CD4-positive, alpha-beta T cell (primary cell): ENCODE measurements at regions not wholly inside any gene's neighbourhood (a gene's known extent, or its start where the extent isn't known, plus 50 kb on each side); places are given as distances from the start of the nearest gene placed in this dataset.

ENCODE experiments used
- ATAC-seq: fragments of 200-7000 bp; cut with Tn5 transposase; one replicate; pipeline ENCODE4 v1.10.0; 2022; ENCODE audit warnings: mild to moderate bottlenecking; ENCODE audit not compliant: poor library complexity
- CTCF ChIA-PET: fragments of 350-600 bp; sonication (Branson Sonifier 250); formaldehyde crosslinking; loops from one replicate; lab custom pipeline; 2021; ENCODE audit warnings: antibody characterized with exemption, inconsistent platforms; lab: Charles Lee
- POLR2A ChIA-PET: fragments of 350-600 bp; sonication (Branson Sonifier 250); formaldehyde crosslinking; loops from one replicate; lab custom pipeline; 2021; ENCODE audit warnings: antibody characterized with exemption, inconsistent platforms; lab: Charles Lee
- DNase-seq, 14 experiments: peaks; one replicate each; pipeline ENCODE4 v3.0.0-alpha.2; 2013 to 2020; ENCODE audit warnings: mixed read lengths in 2 of 14
- H3K27ac ChIP-seq, 2 donors: one replicate each; pipeline versions ENCODE4 v1.5.1 to v1.7.0; 2013; ENCODE audit warnings: low read length in 2 of 2, low read depth in 1 of 2, mild to moderate bottlenecking in 1 of 2
- H3K27me3 ChIP-seq, 2 experiments: 1 replicate in 1 of 2; 2 replicates in 1 of 2; pipeline versions ENCODE4 v1.6.1 to v1.7.0; 2013; ENCODE audit warnings: low read length in 2 of 2, control low read depth in 1 of 2, mild to moderate bottlenecking in 1 of 2, moderate library complexity in 1 of 2; ENCODE audit not compliant: insufficient read depth in 2 of 2, control insufficient read depth in 1 of 2
- H3K36me3 ChIP-seq: one replicate; pipeline ENCODE4 v1.6.1; 2013; ENCODE audit warnings: low read length, control low read depth; ENCODE audit not compliant: insufficient read depth
- H3K4me1 ChIP-seq: one replicate; pipeline ENCODE4 v1.6.1; 2013; ENCODE audit warnings: low read length, control low read depth; ENCODE audit not compliant: insufficient read depth
- H3K4me3 ChIP-seq: one replicate; pipeline ENCODE4 v1.5.1; 2013; ENCODE audit warnings: mild to moderate bottlenecking, low read length, moderate library complexity
- H3K9me3 ChIP-seq, 2 experiments: 1 replicate in 1 of 2; 2 replicates in 1 of 2; pipeline versions ENCODE4 v1.6.1 to v1.7.0; 2013; ENCODE audit warnings: low read length in 2 of 2, mild to moderate bottlenecking in 2 of 2, control low read depth in 1 of 2, moderate library complexity in 1 of 2; ENCODE audit not compliant: control insufficient read depth in 1 of 2, insufficient read depth in 1 of 2
- H3K27ac Mint-ChIP-seq: one replicate; pipeline ENCODE4 v1.8.0; 2020; ENCODE audit warnings: mixed read lengths
- H3K27me3 Mint-ChIP-seq: one replicate; pipeline ENCODE4 v1.8.0; 2021; ENCODE audit warnings: mixed read lengths
- H3K36me3 Mint-ChIP-seq: one replicate; pipeline ENCODE4 v1.8.0; 2021; ENCODE audit warnings: low read depth, mixed read lengths
- H3K4me1 Mint-ChIP-seq: one replicate; pipeline ENCODE4 v1.8.0; 2021; ENCODE audit warnings: low read depth, mixed read lengths
- H3K4me3 Mint-ChIP-seq: one replicate; pipeline ENCODE4 v1.8.0; 2020; ENCODE audit warnings: mild to moderate bottlenecking, mixed read lengths
- H3K9me3 Mint-ChIP-seq: one replicate; pipeline ENCODE4 v1.8.0; 2020; ENCODE audit warnings: mixed read lengths
- intact Hi-C, 2 experiments: fragments of 100-400 bp; cut with DNase I in 1 of 2; cut with micrococcal nuclease in 1 of 2; formaldehyde crosslinking; loops; one replicate each; pipeline versions ENCODE4 v1.15.1 to v1.9.0; 2023 to 2025; cut with DNase I, micrococcal nuclease
- TF ChIP-seq, protein P1 (sequence below): fragments of 200-600 bp; IDR thresholded peaks from one replicate; pipeline ENCODE4 v1.8.0; 2022; ENCODE audit warnings: antibody characterized with exemption, mild to moderate bottlenecking

DNA sequence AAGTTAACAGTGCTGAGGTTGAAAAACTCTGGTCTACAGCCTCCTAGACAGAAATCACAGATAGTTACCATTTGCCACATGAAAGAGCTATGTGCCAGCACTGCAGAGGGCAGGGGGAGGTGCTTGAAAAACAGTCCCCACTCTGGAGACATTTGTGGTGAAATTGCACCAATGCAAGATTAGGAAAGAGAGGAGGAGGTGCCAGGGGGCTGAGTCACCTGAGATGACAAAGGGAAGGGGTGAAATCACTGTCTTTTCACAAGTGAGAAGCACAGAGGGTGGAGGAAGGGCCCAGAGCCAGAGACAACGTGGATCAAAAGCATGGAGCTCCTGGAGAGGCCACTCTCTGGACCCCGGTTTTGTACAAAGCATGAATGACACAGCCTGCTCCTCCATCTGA lies 196.3 kb downstream of the BUD13 start:
- H3K36me3 ChIP-seq, result no peaks in the 10 kb centered on the region
- ATAC-seq (no peak), DNase-seq (no peak)
- no peak overlapping the region for H3K4me3 ChIP-seq
- H3K9me3 ChIP-seq, result no peaks in the 10 kb centered on the region
- no peaks in the 10 kb centered on the region for H3K4me1 ChIP-seq
- intact Hi-C loops, result no loop called here
- CTCF ChIA-PET, result no interaction called here
- POLR2A ChIA-PET, result no interaction called here
- no peak overlapping the region for H3K4me3 Mint-ChIP-seq
- H3K36me3 Mint-ChIP-seq, result no peaks in the 10 kb centered on the region
- H3K27me3 ChIP-seq, result peaks cover 19 to 42% of the 10 kb centered on the region in 2 experiments
- peaks cover 37% of the 10 kb centered on the region for H3K27me3 Mint-ChIP-seq
- no peak overlapping the region for H3K27ac ChIP-seq
- TF ChIP-seq, protein P1, sequence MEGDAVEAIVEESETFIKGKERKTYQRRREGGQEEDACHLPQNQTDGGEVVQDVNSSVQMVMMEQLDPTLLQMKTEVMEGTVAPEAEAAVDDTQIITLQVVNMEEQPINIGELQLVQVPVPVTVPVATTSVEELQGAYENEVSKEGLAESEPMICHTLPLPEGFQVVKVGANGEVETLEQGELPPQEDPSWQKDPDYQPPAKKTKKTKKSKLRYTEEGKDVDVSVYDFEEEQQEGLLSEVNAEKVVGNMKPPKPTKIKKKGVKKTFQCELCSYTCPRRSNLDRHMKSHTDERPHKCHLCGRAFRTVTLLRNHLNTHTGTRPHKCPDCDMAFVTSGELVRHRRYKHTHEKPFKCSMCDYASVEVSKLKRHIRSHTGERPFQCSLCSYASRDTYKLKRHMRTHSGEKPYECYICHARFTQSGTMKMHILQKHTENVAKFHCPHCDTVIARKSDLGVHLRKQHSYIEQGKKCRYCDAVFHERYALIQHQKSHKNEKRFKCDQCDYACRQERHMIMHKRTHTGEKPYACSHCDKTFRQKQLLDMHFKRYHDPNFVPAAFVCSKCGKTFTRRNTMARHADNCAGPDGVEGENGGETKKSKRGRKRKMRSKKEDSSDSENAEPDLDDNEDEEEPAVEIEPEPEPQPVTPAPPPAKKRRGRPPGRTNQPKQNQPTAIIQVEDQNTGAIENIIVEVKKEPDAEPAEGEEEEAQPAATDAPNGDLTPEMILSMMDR, result no peak
- H3K9me3 Mint-ChIP-seq, result no peaks in the 10 kb centered on the region
- no peaks in the 10 kb centered on the region for H3K4me1 Mint-ChIP-seq
- H3K27ac Mint-ChIP-seq, result no peak overlapping the region

DNA sequence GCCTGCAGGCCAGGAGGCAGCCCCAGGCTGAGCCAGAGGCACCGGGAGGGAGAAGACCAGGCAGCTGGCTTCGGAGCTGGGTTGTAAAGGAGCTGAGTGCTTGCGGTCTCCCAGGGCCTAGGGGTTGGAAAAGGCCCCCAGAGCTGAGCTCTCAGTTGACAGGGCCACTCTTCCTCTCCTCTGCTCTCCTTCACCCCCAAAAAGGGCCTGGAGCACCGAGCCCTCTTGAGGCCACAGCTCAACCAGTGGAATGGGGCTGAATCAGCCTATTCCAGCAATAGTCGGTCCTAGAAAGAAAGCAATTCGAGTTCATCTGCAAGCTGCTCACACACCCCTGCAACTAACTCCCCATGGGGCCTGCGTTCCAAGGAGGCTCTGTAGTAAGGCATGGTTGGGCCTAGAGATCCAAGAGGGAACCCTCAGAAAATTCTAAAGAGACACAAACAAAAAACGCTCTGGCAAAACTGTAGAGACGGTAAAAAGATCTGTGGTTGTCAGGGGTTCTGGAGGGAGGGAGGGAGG lies 205.0 kb downstream of the BUD13 start:
- Histone ChIP-seq H3K36me3 (no peaks in the 10 kb centered on the region), H3K4me3 (no peak overlapping the region), H3K27me3 (peaks cover 0 to 4% of the 10 kb centered on the region in 2 experiments), H3K27ac (no peak overlapping the region), H3K4me1 (no peaks in the 10 kb centered on the region), H3K9me3 (no peaks in the 10 kb centered on the region)
- intact Hi-C loops, result no loop called here
- no peaks in the 10 kb centered on the region for H3K4me1 Mint-ChIP-seq
- no peak overlapping the region for H3K4me3 Mint-ChIP-seq
- TF ChIP-seq, protein P1, result no peak
- DNase-seq (no peak), ATAC-seq (no peak)
- ChIA-PET POLR2A (no interaction called here), CTCF (no interaction called here)
- no peak overlapping the region for H3K27ac Mint-ChIP-seq
- H3K36me3 Mint-ChIP-seq, result no peaks in the 10 kb centered on the region
- H3K27me3 Mint-ChIP-seq, result peaks cover 34% of the 10 kb centered on the region
- H3K9me3 Mint-ChIP-seq, result no peaks in the 10 kb centered on the region

DNA sequence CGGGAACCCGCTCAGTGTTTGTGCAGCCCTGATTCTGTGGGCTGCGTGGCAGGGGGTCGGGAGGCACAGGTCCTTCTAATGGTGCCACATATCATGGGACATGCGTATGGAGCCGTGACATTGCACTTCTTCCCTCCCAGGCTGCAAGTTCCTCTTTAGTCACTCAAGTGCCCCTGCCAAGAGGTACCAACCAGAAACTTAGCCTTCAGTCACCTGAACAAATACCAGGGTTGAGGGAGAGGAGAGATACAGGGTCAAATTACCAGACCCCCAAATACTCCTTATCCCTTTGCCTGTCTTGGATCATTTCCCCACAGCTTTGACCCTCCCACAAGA lies 209.1 kb downstream of the BUD13 start:
- ATAC-seq (no peak), DNase-seq (no peak)
- ChIA-PET POLR2A (no interaction called here), CTCF (no interaction called here)
- Histone ChIP-seq H3K36me3 (no peaks in the 10 kb centered on the region), H3K4me1 (no peaks in the 10 kb centered on the region), H3K27me3 (peaks cover 0 to 4% of the 10 kb centered on the region in 2 experiments), H3K4me3 (no peak overlapping the region), H3K9me3 (no peaks in the 10 kb centered on the region), H3K27ac (no peak overlapping the region)
- Mint-ChIP-seq H3K9me3 (no peaks in the 10 kb centered on the region), H3K4me1 (no peaks in the 10 kb centered on the region), H3K4me3 (no peak overlapping the region), H3K27ac (no peak overlapping the region), H3K36me3 (no peaks in the 10 kb centered on the region), H3K27me3 (peaks cover 25% of the 10 kb centered on the region)
- intact Hi-C loops, result no loop called here
- TF ChIP-seq, protein P1, result no peak
